ENCODE measurements at regions not wholly inside any gene's neighbourhood (a gene's known extent, or its start where the extent isn't known, plus 50 kb on each side); places are given as distances from the start of the nearest gene placed in this dataset.

- no peak for TF ChIP-seq PHF20 (IDR thresholded peaks at IDR 0.05; ENCODE audit: partially characterized antibody)
- no peak for TF ChIP-seq HDAC2 (IDR thresholded peaks at IDR 0.05)
- no peak for TF ChIP-seq MAFF (IDR thresholded peaks at IDR 0.05; ENCODE audit: low read length)
Measured at GRCh38 chr14:71284048-71284447, 376.8 kb downstream of the PCNX1 start (continued).

GRCh38 chr14:71286126-71286525, 378.9 kb downstream of the PCNX1 start:
- Histone ChIP-seq H3K4me1 (replicated peaks in 1 of 2; ENCODE audit: control insufficient read depth in 2 of 2, insufficient read depth in 2 of 2, low read length in 2 of 2) (no peaks in the 10 kb centered on the region), H3K9ac (ENCODE audit: insufficient read depth in 1 of 2, low read depth in 2 of 2, low read length in 2 of 2) (no peak overlapping the region), H3K4me3 (no peak overlapping the region)

More at GRCh38 chr14:71286126-71286525, 378.9 kb downstream of the PCNX1 start:
- POLR2A ChIA-PET = no interaction called here
- 0% methylated on average over 1 of the region's 1 CpG for WGBS (ENCODE audit: insufficient coverage, low coverage, missing lambda C conversion rate)
- Histone ChIP-seq H3K9me3 (replicated peaks; ENCODE audit: control insufficient read depth, insufficient read depth, low read depth, low read length) (no peaks in the 10 kb centered on the region), H4K20me1 (replicated peaks; ENCODE audit: control insufficient read depth, insufficient read depth, low read length) (no peaks in the 10 kb centered on the region), H3K4me2 (ENCODE audit: insufficient read depth, low read length) (no peak overlapping the region), H3K36me3 (ENCODE audit: control insufficient read depth, insufficient read depth, low read length) (no peaks in the 10 kb centered on the region), H2AFZ (ENCODE audit: low read depth, low read length) (no peak overlapping the region), H3K27ac (ENCODE audit: extremely low read depth, low read depth, low read length) (no peak overlapping the region), H3K9me1 (ENCODE audit: control insufficient read depth, insufficient read depth, low read length) (no peaks in the 10 kb centered on the region), H3K79me2 (ENCODE audit: control insufficient read depth, insufficient read depth, low read length) (no peaks in the 10 kb centered on the region), H3K27me3 (ENCODE audit: control insufficient read depth in 2 of 2, insufficient read depth in 2 of 2, low read length in 2 of 2) (no peaks in the 10 kb centered on the region)
- CTCF ChIA-PET (ENCODE audit: low intra/inter-chr PET ratio) = no interaction called here
- TF ChIP-seq NFE2 (IDR thresholded peaks at IDR 0.05; ENCODE audit: low read depth) (no peak), SMARCC2 (IDR thresholded peaks at IDR 0.05; ENCODE audit: low read depth) (no peak), GTF2B (IDR thresholded peaks at IDR 0.05; ENCODE audit: extremely low read depth, insufficient read length) (no peak), TFE3 (CRISPR knock-in tag; IDR thresholded peaks at IDR 0.05) (no peak), TRIM25 (IDR thresholded peaks at IDR 0.05; ENCODE audit: borderline replicate concordance) (no peak), SMARCA5 (IDR thresholded peaks at IDR 0.05) (no peak), NBN (IDR thresholded peaks at IDR 0.05; ENCODE audit: low read depth) (no peak)
- DNase-seq (ENCODE audit: extremely low read depth in 1 of 4, low spot score in 3 of 4) (no peak), ATAC-seq (no peak), FAIRE-seq (no peak)
- no TSS peak for BruUV-seq (replicated peaks)
- intact Hi-C loops (cut with micrococcal nuclease) (no loop called here), in situ Hi-C loops (cut with MboI) (no loop called here)

Data from K562 (cell line).